GM23338 (cell line): ENCODE measurements at regions not wholly inside any gene's neighbourhood (a gene's known extent, or its start where the extent isn't known, plus 50 kb on each side); places are given as distances from the start of the nearest gene placed in this dataset.

ENCODE experiments used
- ATAC-seq: fragments of 200-7000 bp; cut with Tn5 transposase; 3 replicates; pipeline ENCODE4 v1.9.1; 2020
- DNase-seq: peaks from one replicate; pipeline ENCODE4 v3.0.0-alpha.2; 2015; ENCODE audit warnings: low spot score
- H2AFZ ChIP-seq: fragments of 200-600 bp; sonication (generic); 2 replicates; pipeline ENCODE4 v1.8.0; 2016; ENCODE audit warnings: antibody characterized with exemption, mild to moderate bottlenecking, moderate library complexity
- H3F3A ChIP-seq: fragments of 200-600 bp; sonication (generic); replicated peaks from 2 replicates; pipeline ENCODE4 v1.8.0; 2017; ENCODE audit warnings: antibody characterized with exemption, mixed run types, low read depth
- H3K27ac ChIP-seq: fragments of 200-600 bp; sonication (generic); 2 replicates; pipeline ENCODE4 v1.6.1; 2016; ENCODE audit warnings: low read depth
- H3K27me3 ChIP-seq: fragments of 200-600 bp; sonication (generic); 2 replicates; pipeline ENCODE4 v1.8.0; 2016; ENCODE audit warnings: mild to moderate bottlenecking, mixed run types, moderate library complexity; ENCODE audit not compliant: insufficient read depth
- H3K36me3 ChIP-seq: fragments of 200-600 bp; sonication (generic); 2 replicates; pipeline ENCODE4 v1.8.0; 2016; ENCODE audit warnings: mild to moderate bottlenecking; ENCODE audit not compliant: insufficient read depth
- H3K4me1 ChIP-seq: fragments of 200-600 bp; sonication (generic); 2 replicates; pipeline ENCODE4 v1.8.0; 2016; ENCODE audit warnings: mild to moderate bottlenecking, moderate library complexity; ENCODE audit not compliant: insufficient read depth
- H3K4me2 ChIP-seq: fragments of 200-600 bp; sonication (generic); 2 replicates; pipeline ENCODE4 v1.7.1; 2017; ENCODE audit warnings: mixed run types
- H3K4me3 ChIP-seq: fragments of 200-600 bp; sonication (generic); 2 replicates; pipeline ENCODE4 v1.6.1; 2016; ENCODE audit warnings: mixed run types
- H3K79me2 ChIP-seq: fragments of 200-600 bp; sonication (generic); replicated peaks from 2 replicates; pipeline ENCODE4 v1.8.0; 2017; ENCODE audit warnings: mild to moderate bottlenecking; ENCODE audit not compliant: insufficient read depth
- H3K9me2 ChIP-seq: fragments of 200-600 bp; sonication (generic); 2 replicates; pipeline ENCODE4 v1.8.0; 2017; ENCODE audit not compliant: insufficient read depth
- H4K20me1 ChIP-seq: fragments of 200-600 bp; sonication (generic); replicated peaks from 2 replicates; pipeline ENCODE4 v1.8.0; 2017; ENCODE audit warnings: mild to moderate bottlenecking; ENCODE audit not compliant: insufficient read depth
- H3K27ac Mint-ChIP-seq: 2 replicates; pipeline ENCODE4 v1.8.0; 2020; ENCODE audit warnings: inconsistent platforms, mild to moderate bottlenecking, moderate library complexity, mixed read lengths
- H3K27me3 Mint-ChIP-seq: 3 replicates; pipeline ENCODE4 v1.8.0; 2022; ENCODE audit warnings: low read depth, mild to moderate bottlenecking, moderate library complexity, mixed read lengths, inconsistent platforms; ENCODE audit not compliant: insufficient read depth, poor library complexity
- H3K36me3 Mint-ChIP-seq: 3 replicates; pipeline ENCODE4 v1.8.0; 2021; ENCODE audit warnings: low read depth, mild to moderate bottlenecking, inconsistent platforms, moderate library complexity, mixed read lengths
- H3K4me1 Mint-ChIP-seq: 3 replicates; pipeline ENCODE4 v1.8.0; 2020; ENCODE audit warnings: mild to moderate bottlenecking, inconsistent platforms, mixed read lengths
- H3K4me3 Mint-ChIP-seq: 3 replicates; pipeline ENCODE4 v1.8.0; 2021; ENCODE audit warnings: moderate library complexity, mild to moderate bottlenecking, inconsistent platforms, mixed read lengths
- H3K9me3 Mint-ChIP-seq: 3 replicates; pipeline ENCODE4 v1.8.0; 2020; ENCODE audit warnings: moderate library complexity, mild to moderate bottlenecking, inconsistent platforms, mixed read lengths
- CTCF ChIP-seq, 2 experiments: fragments of 200-600 bp in 1 of 2; sonication (generic) in 1 of 2; conservative IDR thresholded peaks; 2 replicates each; pipeline versions ENCODE4 v1.5.1 to v1.6.1; 2016 to 2017; ENCODE audit warnings: antibody characterized with exemption in 2 of 2, low read depth in 2 of 2, mild to moderate bottlenecking in 2 of 2, moderate library complexity in 1 of 2
- EZH2 ChIP-seq: fragments of 200-600 bp; sonication (generic); IDR thresholded peaks from one replicate; pipeline ENCODE4 v1.8.0; 2017; ENCODE audit warnings: antibody characterized with exemption, mild to moderate bottlenecking, low read depth; ENCODE audit not compliant: unreplicated experiment
- JUNB ChIP-seq: IDR thresholded peaks from one replicate; pipeline ENCODE4 v1.6.1; 2016; ENCODE audit warnings: antibody characterized with exemption; ENCODE audit not compliant: unreplicated experiment
- POLR2AphosphoS5 ChIP-seq: IDR thresholded peaks from 2 replicates; pipeline ENCODE4 v1.6.1; 2016; ENCODE audit warnings: antibody characterized with exemption, low read depth
- REST ChIP-seq: IDR thresholded peaks from one replicate; pipeline ENCODE4 v1.6.1; 2018; ENCODE audit warnings: antibody characterized with exemption; ENCODE audit not compliant: unreplicated experiment
- STAT1 ChIP-seq: IDR thresholded peaks from one replicate; pipeline ENCODE4 v1.6.1; 2016; ENCODE audit warnings: antibody characterized with exemption; ENCODE audit not compliant: unreplicated experiment
- TF ChIP-seq, protein P1 (sequence below): IDR thresholded peaks from 2 replicates; pipeline ENCODE4 v1.6.1; 2016; ENCODE audit warnings: antibody characterized with exemption
- TF ChIP-seq, protein P2 (sequence below): fragments of 250-450 bp; sonication (Bioruptor Pico); IDR thresholded peaks from 2 replicates; pipeline ENCODE4 v1.5.0; 2020; ENCODE audit warnings: mild to moderate bottlenecking, moderate library complexity

DNA sequence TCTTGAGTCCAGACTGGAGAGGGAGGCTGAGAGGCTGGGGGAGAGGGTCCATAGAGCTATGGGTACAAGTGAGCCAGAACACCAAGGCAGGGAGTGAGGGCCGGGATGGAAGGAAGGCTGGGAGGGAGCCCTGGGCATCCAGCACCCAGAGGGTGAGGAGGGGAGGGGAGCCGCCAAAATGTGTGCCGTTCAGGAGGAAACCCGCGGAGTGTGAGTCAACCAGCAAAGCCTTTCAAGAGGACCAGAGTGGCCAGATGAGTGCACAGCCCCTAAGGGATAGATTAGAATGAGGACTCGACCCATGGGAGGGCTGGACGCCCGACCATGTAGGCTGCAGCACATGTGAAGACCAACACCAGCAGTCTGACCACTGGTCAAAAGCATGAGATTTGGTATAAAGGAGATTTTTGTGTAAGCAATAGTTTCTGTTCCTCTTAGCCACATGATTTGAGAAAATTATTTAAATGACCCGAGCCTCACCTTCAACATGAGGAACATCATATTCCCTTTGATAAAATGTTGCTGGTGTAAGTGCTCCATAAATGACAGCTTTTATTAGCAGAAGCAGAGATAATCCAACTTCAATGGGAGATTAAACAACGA lies 179.7 kb upstream of the GRB10 start:
- no peak overlapping the region for H3K27ac ChIP-seq
- peaks cover 7% of the 10 kb centered on the region for H3K9me2 ChIP-seq
- H3K4me1 Mint-ChIP-seq = peaks cover 15% of the 10 kb centered on the region
- DNase-seq (no peak), ATAC-seq (no peak)
- H3K27me3 ChIP-seq = peaks cover 32% of the 10 kb centered on the region
- H4K20me1 ChIP-seq = peaks cover under 1% of the 10 kb centered on the region; the same call in 1 of the 2 replicates
- H3K36me3 Mint-ChIP-seq = peaks cover 37% of the 10 kb centered on the region
- H3K4me1 ChIP-seq = peaks cover 7% of the 10 kb centered on the region
- H3K36me3 ChIP-seq = peaks cover 5% of the 10 kb centered on the region; the same call in 1 of the 2 replicates
- no peaks in the 10 kb centered on the region for H3K79me2 ChIP-seq
- H3F3A ChIP-seq = no peaks in the 10 kb centered on the region
- H2AFZ ChIP-seq = no peak overlapping the region
- H3K27me3 Mint-ChIP-seq = peaks cover 43% of the 10 kb centered on the region
- H3K9me3 Mint-ChIP-seq = peaks cover 39% of the 10 kb centered on the region
- H3K4me3 ChIP-seq = no peak overlapping the region
- TF ChIP-seq STAT1 = no peak
- TF ChIP-seq CTCF (conservative IDR thresholded peaks at IDR 0.05; ENCODE audit: low read depth in 2 of 2) = no peak
- TF ChIP-seq, protein P1, sequence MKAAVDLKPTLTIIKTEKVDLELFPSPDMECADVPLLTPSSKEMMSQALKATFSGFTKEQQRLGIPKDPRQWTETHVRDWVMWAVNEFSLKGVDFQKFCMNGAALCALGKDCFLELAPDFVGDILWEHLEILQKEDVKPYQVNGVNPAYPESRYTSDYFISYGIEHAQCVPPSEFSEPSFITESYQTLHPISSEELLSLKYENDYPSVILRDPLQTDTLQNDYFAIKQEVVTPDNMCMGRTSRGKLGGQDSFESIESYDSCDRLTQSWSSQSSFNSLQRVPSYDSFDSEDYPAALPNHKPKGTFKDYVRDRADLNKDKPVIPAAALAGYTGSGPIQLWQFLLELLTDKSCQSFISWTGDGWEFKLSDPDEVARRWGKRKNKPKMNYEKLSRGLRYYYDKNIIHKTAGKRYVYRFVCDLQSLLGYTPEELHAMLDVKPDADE = no peak
- TF ChIP-seq POLR2AphosphoS5 = no peak
- no peak for TF ChIP-seq JUNB
- TF ChIP-seq EZH2 = no peak
- no peak for TF ChIP-seq REST
- TF ChIP-seq, protein P2, sequence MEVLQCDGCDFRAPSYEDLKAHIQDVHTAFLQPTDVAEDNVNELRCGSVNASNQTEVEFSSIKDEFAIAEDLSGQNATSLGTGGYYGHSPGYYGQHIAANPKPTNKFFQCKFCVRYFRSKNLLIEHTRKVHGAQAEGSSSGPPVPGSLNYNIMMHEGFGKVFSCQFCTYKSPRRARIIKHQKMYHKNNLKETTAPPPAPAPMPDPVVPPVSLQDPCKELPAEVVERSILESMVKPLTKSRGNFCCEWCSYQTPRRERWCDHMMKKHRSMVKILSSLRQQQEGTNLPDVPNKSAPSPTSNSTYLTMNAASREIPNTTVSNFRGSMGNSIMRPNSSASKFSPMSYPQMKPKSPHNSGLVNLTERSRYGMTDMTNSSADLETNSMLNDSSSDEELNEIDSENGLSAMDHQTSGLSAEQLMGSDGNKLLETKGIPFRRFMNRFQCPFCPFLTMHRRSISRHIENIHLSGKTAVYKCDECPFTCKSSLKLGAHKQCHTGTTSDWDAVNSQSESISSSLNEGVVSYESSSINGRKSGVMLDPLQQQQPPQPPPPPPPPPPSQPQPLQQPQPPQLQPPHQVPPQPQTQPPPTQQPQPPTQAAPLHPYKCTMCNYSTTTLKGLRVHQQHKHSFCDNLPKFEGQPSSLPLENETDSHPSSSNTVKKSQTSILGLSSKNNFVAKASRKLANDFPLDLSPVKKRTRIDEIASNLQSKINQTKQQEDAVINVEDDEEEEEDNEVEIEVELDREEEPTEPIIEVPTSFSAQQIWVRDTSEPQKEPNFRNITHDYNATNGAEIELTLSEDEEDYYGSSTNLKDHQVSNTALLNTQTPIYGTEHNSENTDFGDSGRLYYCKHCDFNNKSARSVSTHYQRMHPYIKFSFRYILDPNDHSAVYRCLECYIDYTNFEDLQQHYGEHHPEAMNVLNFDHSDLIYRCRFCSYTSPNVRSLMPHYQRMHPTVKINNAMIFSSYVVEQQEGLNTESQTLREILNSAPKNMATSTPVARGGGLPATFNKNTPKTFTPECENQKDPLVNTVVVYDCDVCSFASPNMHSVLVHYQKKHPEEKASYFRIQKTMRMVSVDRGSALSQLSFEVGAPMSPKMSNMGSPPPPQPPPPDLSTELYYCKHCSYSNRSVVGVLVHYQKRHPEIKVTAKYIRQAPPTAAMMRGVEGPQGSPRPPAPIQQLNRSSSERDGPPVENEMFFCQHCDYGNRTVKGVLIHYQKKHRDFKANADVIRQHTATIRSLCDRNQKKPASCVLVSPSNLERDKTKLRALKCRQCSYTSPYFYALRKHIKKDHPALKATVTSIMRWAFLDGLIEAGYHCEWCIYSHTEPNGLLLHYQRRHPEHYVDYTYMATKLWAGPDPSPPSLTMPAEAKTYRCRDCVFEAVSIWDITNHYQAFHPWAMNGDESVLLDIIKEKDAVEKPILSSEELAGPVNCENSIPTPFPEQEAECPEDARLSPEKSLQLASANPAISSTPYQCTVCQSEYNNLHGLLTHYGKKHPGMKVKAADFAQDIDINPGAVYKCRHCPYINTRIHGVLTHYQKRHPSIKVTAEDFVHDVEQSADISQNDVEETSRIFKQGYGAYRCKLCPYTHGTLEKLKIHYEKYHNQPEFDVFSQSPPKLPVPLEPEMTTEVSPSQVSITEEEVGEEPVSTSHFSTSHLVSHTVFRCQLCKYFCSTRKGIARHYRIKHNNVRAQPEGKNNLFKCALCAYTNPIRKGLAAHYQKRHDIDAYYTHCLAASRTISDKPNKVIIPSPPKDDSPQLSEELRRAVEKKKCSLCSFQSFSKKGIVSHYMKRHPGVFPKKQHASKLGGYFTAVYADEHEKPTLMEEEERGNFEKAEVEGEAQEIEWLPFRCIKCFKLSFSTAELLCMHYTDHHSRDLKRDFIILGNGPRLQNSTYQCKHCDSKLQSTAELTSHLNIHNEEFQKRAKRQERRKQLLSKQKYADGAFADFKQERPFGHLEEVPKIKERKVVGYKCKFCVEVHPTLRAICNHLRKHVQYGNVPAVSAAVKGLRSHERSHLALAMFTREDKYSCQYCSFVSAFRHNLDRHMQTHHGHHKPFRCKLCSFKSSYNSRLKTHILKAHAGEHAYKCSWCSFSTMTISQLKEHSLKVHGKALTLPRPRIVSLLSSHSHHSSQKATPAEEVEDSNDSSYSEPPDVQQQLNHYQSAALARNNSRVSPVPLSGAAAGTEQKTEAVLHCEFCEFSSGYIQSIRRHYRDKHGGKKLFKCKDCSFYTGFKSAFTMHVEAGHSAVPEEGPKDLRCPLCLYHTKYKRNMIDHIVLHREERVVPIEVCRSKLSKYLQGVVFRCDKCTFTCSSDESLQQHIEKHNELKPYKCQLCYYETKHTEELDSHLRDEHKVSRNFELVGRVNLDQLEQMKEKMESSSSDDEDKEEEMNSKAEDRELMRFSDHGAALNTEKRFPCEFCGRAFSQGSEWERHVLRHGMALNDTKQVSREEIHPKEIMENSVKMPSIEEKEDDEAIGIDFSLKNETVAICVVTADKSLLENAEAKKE (CRISPR knock-in tag) = no peak
- H3K4me2 ChIP-seq = no peak overlapping the region
- H3K27ac Mint-ChIP-seq = no peak overlapping the region
- no peak overlapping the region for H3K4me3 Mint-ChIP-seq
